GM12872 (cell line): ENCODE measurements at regions not wholly inside any gene's neighbourhood (a gene's known extent, or its start where the extent isn't known, plus 50 kb on each side); places are given as distances from the start of the nearest gene placed in this dataset.

ENCODE experiments used
- CTCF ChIP-seq: IDR thresholded peaks from 3 replicates; pipeline ENCODE4 v1.5.1; 2011; ENCODE audit warnings: low read depth, mild to moderate bottlenecking, low read length, moderate library complexity; ENCODE audit not compliant: insufficient read depth

- no peak for TF ChIP-seq CTCF
Observed at GRCh38 chr1:193372553-193372952, 186.1 kb upstream of the B3GALT2 start.

DNA sequence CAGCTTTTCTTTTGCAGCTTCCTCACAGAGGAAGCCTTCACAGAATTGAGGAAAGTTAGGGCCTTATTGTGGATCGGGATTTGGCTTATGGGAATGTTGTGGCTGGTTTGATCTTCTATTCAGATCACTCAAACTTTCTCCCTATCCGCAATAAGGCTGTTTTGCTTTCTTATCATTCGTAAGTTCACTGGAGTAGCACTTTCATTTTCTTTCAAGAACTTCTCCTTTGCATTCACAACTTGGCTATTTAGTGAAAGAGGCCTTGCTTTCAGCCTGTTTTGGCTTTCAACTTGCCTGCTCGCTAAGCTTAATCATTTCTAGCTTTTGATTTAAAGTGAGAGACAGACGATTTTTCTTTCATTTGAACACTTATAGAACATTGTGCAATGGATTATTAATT, 181.9 kb upstream of the B3GALT2 start:
- no peak for TF ChIP-seq CTCF

GRCh38 chr1:193367863-193368262, 181.4 kb upstream of the B3GALT2 start:
- no peak for TF ChIP-seq CTCF

GRCh38 chr1:193366764-193367507, 180.5 kb upstream of the B3GALT2 start:
- TF ChIP-seq CTCF, result no peak

- TF ChIP-seq CTCF, result no peak
Observed at GRCh38 chr1:193365966-193366365, 179.6 kb upstream of the B3GALT2 start.

DNA sequence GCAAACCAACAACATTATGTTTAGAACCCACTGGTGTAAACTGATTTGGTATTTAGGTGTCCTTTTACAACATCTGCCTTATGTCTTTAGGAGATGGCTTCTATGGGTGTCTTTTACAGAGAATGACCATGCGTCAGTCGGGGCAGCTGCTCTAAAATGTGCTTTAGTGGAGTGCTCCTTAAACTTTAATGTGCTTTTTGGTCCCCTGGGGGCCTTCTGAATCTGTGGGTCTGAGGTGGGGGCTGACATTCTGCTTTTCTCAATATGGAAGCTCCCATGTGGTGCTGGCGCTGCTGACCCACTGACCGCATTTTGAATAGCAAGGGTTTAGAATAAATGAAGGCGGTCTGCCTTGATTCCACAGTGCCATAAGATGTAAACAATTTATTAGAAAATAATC, 173.2 kb upstream of the B3GALT2 start:
- TF ChIP-seq CTCF, result no peak

- no peak for TF ChIP-seq CTCF
Observed at GRCh38 chr1:193358419-193358818, 172.0 kb upstream of the B3GALT2 start.
